PC-3 (cell line): ENCODE measurements at regions not wholly inside any gene's neighbourhood (a gene's known extent, or its start where the extent isn't known, plus 50 kb on each side); places are given as distances from the start of the nearest gene placed in this dataset.

Experiments used
- EZH2 ChIP-seq: fragments of 300-600 bp; sonication (generic); IDR thresholded peaks from one replicate; pipeline ENCODE4 v1.6.1; 2017; ENCODE audit warnings: antibody characterized with exemption, mild to moderate bottlenecking, low read length; ENCODE audit not compliant: unreplicated experiment
- EZH2phosphoT487 ChIP-seq: fragments of 300-600 bp; sonication (generic); IDR thresholded peaks from 2 replicates; pipeline ENCODE4 v1.6.1; 2018; ENCODE audit warnings: mild to moderate bottlenecking, antibody characterized with exemption, low read length, borderline replicate concordance
- TF ChIP-seq, protein P1 (sequence below): fragments of 300-600 bp; sonication (generic); conservative IDR thresholded peaks from 2 replicates; pipeline ENCODE4 v1.5.1; 2017; ENCODE audit warnings: antibody characterized with exemption, low read depth, mild to moderate bottlenecking, low read length

GRCh38 chr2:123035541-123035940 lies 989.5 kb upstream of the CNTNAP5 start:
- TF ChIP-seq, protein P1, sequence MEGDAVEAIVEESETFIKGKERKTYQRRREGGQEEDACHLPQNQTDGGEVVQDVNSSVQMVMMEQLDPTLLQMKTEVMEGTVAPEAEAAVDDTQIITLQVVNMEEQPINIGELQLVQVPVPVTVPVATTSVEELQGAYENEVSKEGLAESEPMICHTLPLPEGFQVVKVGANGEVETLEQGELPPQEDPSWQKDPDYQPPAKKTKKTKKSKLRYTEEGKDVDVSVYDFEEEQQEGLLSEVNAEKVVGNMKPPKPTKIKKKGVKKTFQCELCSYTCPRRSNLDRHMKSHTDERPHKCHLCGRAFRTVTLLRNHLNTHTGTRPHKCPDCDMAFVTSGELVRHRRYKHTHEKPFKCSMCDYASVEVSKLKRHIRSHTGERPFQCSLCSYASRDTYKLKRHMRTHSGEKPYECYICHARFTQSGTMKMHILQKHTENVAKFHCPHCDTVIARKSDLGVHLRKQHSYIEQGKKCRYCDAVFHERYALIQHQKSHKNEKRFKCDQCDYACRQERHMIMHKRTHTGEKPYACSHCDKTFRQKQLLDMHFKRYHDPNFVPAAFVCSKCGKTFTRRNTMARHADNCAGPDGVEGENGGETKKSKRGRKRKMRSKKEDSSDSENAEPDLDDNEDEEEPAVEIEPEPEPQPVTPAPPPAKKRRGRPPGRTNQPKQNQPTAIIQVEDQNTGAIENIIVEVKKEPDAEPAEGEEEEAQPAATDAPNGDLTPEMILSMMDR: no peak
- no peak for TF ChIP-seq EZH2
- TF ChIP-seq EZH2phosphoT487: no peak
